Mesothelial cell of epicardium (in vitro differentiated cells): ENCODE measurements at regions not wholly inside any gene's neighbourhood (a gene's known extent, or its start where the extent isn't known, plus 50 kb on each side); places are given as distances from the start of the nearest gene placed in this dataset.

Experiments
- DNase-seq, 2 experiments: peaks; one replicate each; pipeline ENCODE4 v3.0.0; 2021; ENCODE audit warnings: low spot score in 2 of 2; ENCODE audit not compliant: unreplicated experiment in 2 of 2
- H3K27ac Mint-ChIP-seq: 2 replicates; pipeline ENCODE4 v1.8.0; 2021; ENCODE audit warnings: mixed read lengths
- H3K27me3 Mint-ChIP-seq: 2 replicates; pipeline ENCODE4 v1.8.0; 2021; ENCODE audit warnings: low read depth, mixed read lengths
- H3K36me3 Mint-ChIP-seq: 2 replicates; pipeline ENCODE4 v1.8.0; 2021; ENCODE audit warnings: mixed read lengths
- H3K4me1 Mint-ChIP-seq: 2 replicates; pipeline ENCODE4 v1.8.0; 2021; ENCODE audit warnings: mixed read lengths
- H3K4me3 Mint-ChIP-seq: 2 replicates; pipeline ENCODE4 v1.8.0; 2021; ENCODE audit warnings: mild to moderate bottlenecking, moderate library complexity, mixed read lengths
- H3K9me3 Mint-ChIP-seq: 2 replicates; pipeline ENCODE4 v1.8.0; 2021; ENCODE audit warnings: mixed read lengths
- TF ChIP-seq, protein P1 (sequence below): fragments of 200-600 bp; sonication (generic); IDR thresholded peaks from one replicate; pipeline ENCODE4 v1.5.0; 2021; ENCODE audit warnings: antibody characterized with exemption; ENCODE audit not compliant: unreplicated experiment

DNA sequence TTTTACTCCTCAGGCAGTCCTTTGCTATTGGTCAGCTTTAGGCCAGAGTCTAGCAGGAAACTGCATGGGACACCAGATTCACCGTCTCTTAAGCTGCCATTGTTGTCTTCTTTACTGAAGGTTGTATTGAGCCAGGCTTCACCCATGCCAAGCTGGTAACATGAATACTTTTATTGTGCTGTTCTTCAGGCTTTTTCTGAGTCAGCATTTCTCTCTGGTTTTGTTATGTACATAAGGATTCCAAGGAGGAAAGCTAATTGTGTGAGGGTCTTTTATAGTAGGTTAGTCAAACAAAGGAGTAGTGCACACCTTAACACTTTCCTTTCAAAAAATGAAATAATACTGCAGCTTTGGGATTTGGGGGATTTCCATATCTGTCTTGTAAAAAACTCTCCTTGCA lies 252.8 kb downstream of the JRKL start:
- peaks cover 14% of the 10 kb centered on the region for H3K4me1 Mint-ChIP-seq
- H3K4me3 Mint-ChIP-seq, result no peak overlapping the region

DNA sequence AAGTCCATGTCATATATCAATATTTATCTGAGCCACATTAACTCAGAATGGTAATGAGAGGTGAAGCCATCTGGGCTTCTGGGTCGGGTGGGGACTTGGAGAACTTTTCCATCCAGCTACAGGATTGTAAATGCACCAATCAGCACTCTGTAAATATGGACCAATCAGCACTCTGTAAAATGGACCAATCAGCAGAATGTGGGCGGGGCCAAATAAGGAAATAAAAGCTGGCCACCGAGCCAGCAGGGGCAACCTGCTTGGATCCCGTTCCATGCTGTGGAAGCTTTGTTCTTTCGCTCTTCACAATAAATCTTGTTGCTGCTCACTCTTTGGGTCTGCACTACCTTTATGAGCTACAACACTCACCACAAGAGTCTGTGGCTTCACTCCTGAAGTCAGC lies 253.4 kb downstream of the JRKL start:
- Mint-ChIP-seq H3K4me3 (no peak overlapping the region), H3K36me3 (no peaks in the 10 kb centered on the region), H3K27ac (no peak overlapping the region), H3K9me3 (no peaks in the 10 kb centered on the region), H3K27me3 (peaks cover 2% of the 10 kb centered on the region), H3K4me1 (peaks cover 15% of the 10 kb centered on the region)
- no peak for DNase-seq
- TF ChIP-seq, protein P1, sequence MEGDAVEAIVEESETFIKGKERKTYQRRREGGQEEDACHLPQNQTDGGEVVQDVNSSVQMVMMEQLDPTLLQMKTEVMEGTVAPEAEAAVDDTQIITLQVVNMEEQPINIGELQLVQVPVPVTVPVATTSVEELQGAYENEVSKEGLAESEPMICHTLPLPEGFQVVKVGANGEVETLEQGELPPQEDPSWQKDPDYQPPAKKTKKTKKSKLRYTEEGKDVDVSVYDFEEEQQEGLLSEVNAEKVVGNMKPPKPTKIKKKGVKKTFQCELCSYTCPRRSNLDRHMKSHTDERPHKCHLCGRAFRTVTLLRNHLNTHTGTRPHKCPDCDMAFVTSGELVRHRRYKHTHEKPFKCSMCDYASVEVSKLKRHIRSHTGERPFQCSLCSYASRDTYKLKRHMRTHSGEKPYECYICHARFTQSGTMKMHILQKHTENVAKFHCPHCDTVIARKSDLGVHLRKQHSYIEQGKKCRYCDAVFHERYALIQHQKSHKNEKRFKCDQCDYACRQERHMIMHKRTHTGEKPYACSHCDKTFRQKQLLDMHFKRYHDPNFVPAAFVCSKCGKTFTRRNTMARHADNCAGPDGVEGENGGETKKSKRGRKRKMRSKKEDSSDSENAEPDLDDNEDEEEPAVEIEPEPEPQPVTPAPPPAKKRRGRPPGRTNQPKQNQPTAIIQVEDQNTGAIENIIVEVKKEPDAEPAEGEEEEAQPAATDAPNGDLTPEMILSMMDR, result no peak

More for the DNA sequence above, 252.8 kb downstream of the JRKL start:
- TF ChIP-seq, protein P1, result no peak
- Mint-ChIP-seq H3K9me3 (no peaks in the 10 kb centered on the region), H3K36me3 (no peaks in the 10 kb centered on the region), H3K27ac (no peak overlapping the region), H3K27me3 (peaks cover 2% of the 10 kb centered on the region)
- DNase-seq, result no peak

DNA sequence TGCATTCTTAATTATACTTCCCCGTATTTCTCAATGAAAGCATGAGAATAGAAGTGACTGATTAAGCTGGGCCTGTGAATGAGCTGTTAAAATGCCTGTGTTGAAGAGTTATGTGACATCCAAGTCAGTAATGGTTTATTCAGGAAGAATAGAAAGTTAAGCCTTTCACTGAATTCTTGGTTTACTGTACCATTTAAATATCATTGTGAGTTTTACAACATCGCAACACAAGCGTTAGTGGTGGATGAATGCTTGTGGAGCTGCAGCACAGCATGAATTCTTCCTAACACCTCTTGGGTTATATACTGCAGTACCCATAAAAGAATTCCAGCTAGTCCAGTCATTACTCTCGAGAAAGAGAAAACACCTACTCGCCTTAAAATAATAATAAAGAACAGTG lies 257.8 kb downstream of the JRKL start:
- Mint-ChIP-seq H3K36me3 (no peaks in the 10 kb centered on the region), H3K27ac (no peak overlapping the region), H3K27me3 (peaks cover 2% of the 10 kb centered on the region), H3K9me3 (no peaks in the 10 kb centered on the region), H3K4me3 (no peak overlapping the region), H3K4me1 (peaks cover 9% of the 10 kb centered on the region)
- DNase-seq, result no peak
- TF ChIP-seq, protein P1, result no peak

DNA sequence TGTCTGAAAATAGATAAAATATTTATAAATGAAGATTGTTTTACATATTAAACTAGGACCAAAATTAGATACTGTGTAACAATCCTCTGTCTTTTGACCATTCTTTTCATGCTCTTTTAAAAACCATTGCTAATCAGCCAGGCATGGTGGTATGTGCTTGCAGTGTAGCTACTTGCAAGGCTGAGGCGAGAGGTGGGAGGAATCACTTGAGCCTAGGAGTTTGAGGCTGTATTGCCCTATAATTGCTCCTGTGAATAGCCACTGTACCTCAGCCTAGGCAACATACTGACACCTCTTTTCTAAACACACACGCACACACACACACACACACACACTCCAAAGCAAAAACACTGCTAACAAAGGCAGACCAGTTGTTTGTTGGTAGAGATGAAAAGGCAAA lies 259.2 kb downstream of the JRKL start:
- TF ChIP-seq, protein P1, result no peak
- no peaks in the 10 kb centered on the region for H3K36me3 Mint-ChIP-seq

DNA sequence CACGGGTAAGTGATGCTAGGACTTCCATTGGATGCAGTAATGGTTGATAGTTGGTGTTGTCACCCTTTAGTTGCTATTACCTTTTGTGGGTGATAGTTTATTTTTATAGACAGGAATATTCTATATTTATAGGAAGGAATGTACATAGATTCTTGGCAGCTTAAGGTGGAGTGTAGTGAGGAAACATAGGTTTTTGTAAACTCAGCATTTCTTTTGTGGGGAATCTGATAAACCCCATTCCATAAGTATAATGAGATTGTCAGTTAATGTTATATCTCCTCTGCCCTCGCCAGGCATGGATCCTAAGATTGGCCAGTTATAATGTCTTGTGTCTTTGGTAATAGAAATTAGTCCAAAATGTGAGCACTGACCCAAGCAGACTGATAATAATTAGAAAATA lies 262.7 kb downstream of the JRKL start:
- Mint-ChIP-seq H3K4me3 (no peak overlapping the region), H3K4me1 (peaks cover 2% of the 10 kb centered on the region), H3K27ac (no peak overlapping the region), H3K36me3 (no peaks in the 10 kb centered on the region), H3K27me3 (no peaks in the 10 kb centered on the region), H3K9me3 (peaks cover 7% of the 10 kb centered on the region)
- TF ChIP-seq, protein P1, result no peak
- DNase-seq, result no peak

More for the DNA sequence above, 259.2 kb downstream of the JRKL start:
- Mint-ChIP-seq H3K4me1 (peaks cover 9% of the 10 kb centered on the region), H3K9me3 (no peaks in the 10 kb centered on the region), H3K27me3 (peaks cover 1% of the 10 kb centered on the region), H3K4me3 (no peak overlapping the region), H3K27ac (no peak overlapping the region)
- no peak for DNase-seq

DNA sequence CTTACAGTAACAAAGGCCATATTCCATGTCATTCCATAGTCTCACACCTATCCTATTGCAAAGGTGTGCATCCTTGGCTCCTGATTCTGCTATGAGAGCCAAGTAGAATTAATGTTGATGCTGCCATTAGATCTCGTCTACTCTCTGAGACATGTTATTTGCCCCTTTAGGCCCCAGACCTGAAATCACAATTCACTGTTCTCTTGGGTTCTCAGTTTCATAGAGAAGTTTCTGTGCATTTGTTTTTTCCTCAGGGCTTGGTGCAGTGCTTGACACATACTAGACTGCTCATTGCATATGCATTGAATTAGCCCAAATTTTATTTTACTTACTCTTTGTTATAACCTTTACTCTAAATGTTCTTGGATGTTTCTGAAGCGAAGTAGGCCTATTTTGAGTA lies 265.7 kb downstream of the JRKL start:
- TF ChIP-seq, protein P1, result no peak
- Mint-ChIP-seq H3K9me3 (peaks cover 10% of the 10 kb centered on the region), H3K27me3 (no peaks in the 10 kb centered on the region), H3K36me3 (no peaks in the 10 kb centered on the region), H3K4me1 (no peaks in the 10 kb centered on the region), H3K4me3 (no peak overlapping the region), H3K27ac (no peak overlapping the region)
- DNase-seq, result no peak
